GM12878 (cell line): ENCODE measurements at regions not wholly inside any gene's neighbourhood (a gene's known extent, or its start where the extent isn't known, plus 50 kb on each side); places are given as distances from the start of the nearest gene placed in this dataset.

Experiments used
- POLR2A ChIP-seq: IDR thresholded peaks from 2 replicates; pipeline ENCODE4 v1.6.1; 2011; ENCODE audit warnings: low read depth, mild to moderate bottlenecking, low read length
- ZBTB33 ChIP-seq: fragments of 450-650 bp; IDR thresholded peaks from 2 replicates; pipeline ENCODE4 v1.6.1; 2017; ENCODE audit warnings: mild to moderate bottlenecking

DNA sequence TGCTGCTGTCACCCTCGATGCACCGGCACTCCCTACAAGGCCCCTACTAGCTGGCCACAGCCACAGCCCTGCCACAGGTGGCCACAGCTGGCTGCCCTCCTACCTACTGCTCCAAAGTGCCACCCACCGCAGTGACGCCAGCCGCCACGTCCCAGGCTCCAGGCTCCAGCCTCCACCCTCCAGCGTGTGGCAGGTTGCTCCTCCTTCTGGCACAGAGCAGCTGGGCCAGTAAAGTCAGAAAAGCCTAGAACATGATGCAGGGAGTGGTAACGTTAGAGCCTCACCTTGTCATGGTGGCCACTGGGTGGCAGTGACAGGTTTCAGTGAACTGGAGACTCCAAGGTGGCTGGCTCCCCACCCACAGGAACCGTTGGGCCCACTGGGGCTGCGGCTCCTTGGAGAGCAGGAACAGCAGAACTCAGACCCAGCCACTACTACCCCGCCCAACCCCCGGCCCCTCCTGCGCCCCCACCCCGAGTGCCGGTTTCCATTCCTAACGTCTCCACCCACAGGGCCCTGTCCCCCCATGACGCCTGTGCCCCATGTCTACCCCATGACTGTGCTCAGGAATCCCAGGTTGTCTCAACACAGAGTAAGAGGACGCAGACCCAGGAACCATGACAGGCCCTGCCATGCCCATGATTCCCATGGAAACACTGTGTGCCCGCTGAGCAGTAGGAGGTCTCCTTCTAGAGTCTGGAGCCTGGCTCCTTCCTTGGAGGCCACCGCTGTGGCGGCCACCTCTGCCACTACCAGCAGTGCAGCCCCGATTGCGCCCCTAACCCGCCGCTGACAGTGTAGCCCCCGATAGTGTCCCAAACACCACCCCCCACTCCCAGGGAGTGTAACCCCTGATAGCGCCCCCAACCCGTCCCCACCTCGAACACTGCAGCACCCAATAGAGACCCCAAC, 52.3 kb upstream of the ZNF33B start:
- TF ChIP-seq POLR2A (no peak), ZBTB33 (no peak)
